Nephron (organoid): ENCODE measurements at regions not wholly inside any gene's neighbourhood (a gene's known extent, or its start where the extent isn't known, plus 50 kb on each side); places are given as distances from the start of the nearest gene placed in this dataset.
A peak's percentile ranks its signal among the peaks of the same experiment; 100 is the strongest.

Experiments
- H3K27ac Mint-ChIP-seq, 3 experiments: 2 replicates each; pipeline ENCODE4 v1.8.0; 2020; ENCODE audit warnings: mixed read lengths in 3 of 3, mild to moderate bottlenecking in 2 of 3, moderate library complexity in 1 of 3
- H3K27me3 Mint-ChIP-seq: 2 replicates; pipeline ENCODE4 v1.8.0; 2021; ENCODE audit warnings: low read depth, mild to moderate bottlenecking, moderate library complexity, mixed read lengths
- H3K36me3 Mint-ChIP-seq: 2 replicates; pipeline ENCODE4 v1.8.0; 2020; ENCODE audit warnings: low read depth, mixed read lengths
- H3K4me1 Mint-ChIP-seq: 2 replicates; pipeline ENCODE4 v1.8.0; 2020; ENCODE audit warnings: mixed read lengths
- H3K4me3 Mint-ChIP-seq, 3 experiments: 2 replicates each; pipeline ENCODE4 v1.8.0; 2020; ENCODE audit warnings: mild to moderate bottlenecking in 3 of 3, mixed read lengths in 3 of 3, moderate library complexity in 2 of 3
- H3K9me3 Mint-ChIP-seq: 2 replicates; pipeline ENCODE4 v1.8.0; 2020; ENCODE audit warnings: mixed read lengths
- CTCF ChIP-seq, 3 experiments: fragments of 200-600 bp; sonication (generic); IDR thresholded peaks; one replicate each; pipeline ENCODE4 v1.5.0; 2021; ENCODE audit warnings: antibody characterized with exemption in 3 of 3; ENCODE audit not compliant: unreplicated experiment in 3 of 3

- Mint-ChIP-seq H3K4me1 (peaks cover 44% of the 10 kb centered on the region), H3K27ac (no peak overlapping the region), H3K4me3 (no peak overlapping the region), H3K36me3 (no peaks in the 10 kb centered on the region), H3K27me3 (no peaks in the 10 kb centered on the region), H3K9me3 (peaks cover 3% of the 10 kb centered on the region)
- no peak for TF ChIP-seq CTCF (IDR thresholded peaks at IDR 0.05; ENCODE audit: unreplicated experiment in 3 of 3)
Measured at GRCh38 chr2:176432434-176432833, 163.2 kb downstream of the MTX2 start.

- Mint-ChIP-seq H3K27ac (peak overlapping the region in 2 of 3 experiments; percentile 55 to 64), H3K27me3 (no peaks in the 10 kb centered on the region), H3K36me3 (no peaks in the 10 kb centered on the region), H3K4me3 (no peak overlapping the region), H3K4me1 (peaks cover 26% of the 10 kb centered on the region), H3K9me3 (peaks cover 3% of the 10 kb centered on the region)
- no peak for TF ChIP-seq CTCF (IDR thresholded peaks at IDR 0.05; ENCODE audit: unreplicated experiment in 3 of 3)
Measured at GRCh38 chr2:176435729-176436128, 166.5 kb downstream of the MTX2 start.

- no peak for TF ChIP-seq CTCF (IDR thresholded peaks at IDR 0.05; ENCODE audit: unreplicated experiment in 3 of 3)
- Mint-ChIP-seq H3K4me1 (peaks cover 28% of the 10 kb centered on the region), H3K27ac (peak overlapping the region in 1 of 3 experiments; percentile 5), H3K36me3 (no peaks in the 10 kb centered on the region), H3K4me3 (no peak overlapping the region), H3K27me3 (no peaks in the 10 kb centered on the region), H3K9me3 (no peaks in the 10 kb centered on the region)
Measured at GRCh38 chr2:176443946-176444345, 174.7 kb downstream of the MTX2 start.

- Mint-ChIP-seq H3K27me3 (peaks cover 8% of the 10 kb centered on the region), H3K36me3 (no peaks in the 10 kb centered on the region), H3K9me3 (no peaks in the 10 kb centered on the region), H3K4me3 (no peak overlapping the region), H3K4me1 (peaks cover 40% of the 10 kb centered on the region), H3K27ac (peak overlapping the region; percentile 24 to 77 (median 75))
- no peak for TF ChIP-seq CTCF (IDR thresholded peaks at IDR 0.05; ENCODE audit: unreplicated experiment in 3 of 3)
Measured at GRCh38 chr2:176445956-176446355, 176.7 kb downstream of the MTX2 start.

GRCh38 chr2:176446718-176447414 lies 177.6 kb downstream of the MTX2 start:
- Mint-ChIP-seq H3K27me3 (peaks cover 8% of the 10 kb centered on the region), H3K4me1 (peaks cover 40% of the 10 kb centered on the region), H3K4me3 (no peak overlapping the region), H3K36me3 (no peaks in the 10 kb centered on the region), H3K27ac (peak overlapping the region; percentile 13 to 77 (median 24)), H3K9me3 (no peaks in the 10 kb centered on the region)
- TF ChIP-seq CTCF (IDR thresholded peaks at IDR 0.05; ENCODE audit: unreplicated experiment in 3 of 3), result no peak

GRCh38 chr2:176447616-176448015 lies 178.4 kb downstream of the MTX2 start:
- Mint-ChIP-seq H3K27ac (peak overlapping the region in 1 of 3 experiments; percentile 63), H3K4me1 (peaks cover 40% of the 10 kb centered on the region), H3K36me3 (no peaks in the 10 kb centered on the region), H3K27me3 (peaks cover 8% of the 10 kb centered on the region), H3K4me3 (no peak overlapping the region), H3K9me3 (no peaks in the 10 kb centered on the region)
- TF ChIP-seq CTCF (IDR thresholded peaks at IDR 0.05; ENCODE audit: unreplicated experiment in 3 of 3), result no peak
